Superior temporal gyrus (tissue), 1 donor: ENCODE measurements at regions not wholly inside any gene's neighbourhood (a gene's known extent, or its start where the extent isn't known, plus 50 kb on each side); places are given as distances from the start of the nearest gene placed in this dataset.

Experiments used
- DNase-seq: peaks from one replicate; pipeline ENCODE4 v3.0.0-alpha.2; 2016; ENCODE audit errors: extremely low spot score

GRCh38 chr9:20291201-20291600 lies 331.1 kb downstream of the MLLT3 start:
- no peak for DNase-seq

- DNase-seq, result no peak
Observed at GRCh38 chr9:20290257-20290656, 332.0 kb downstream of the MLLT3 start.

GRCh38 chr9:20289423-20290010 lies 332.8 kb downstream of the MLLT3 start:
- DNase-seq, result no peak

GRCh38 chr9:20286969-20287368 lies 335.3 kb downstream of the MLLT3 start:
- no peak for DNase-seq

GRCh38 chr9:20286154-20286700 lies 336.1 kb downstream of the MLLT3 start:
- DNase-seq, result no peak

- DNase-seq, result no peak
Observed at GRCh38 chr9:20284601-20285289, 337.6 kb downstream of the MLLT3 start.

GRCh38 chr9:20280330-20280729 lies 342.0 kb downstream of the MLLT3 start:
- DNase-seq, result no peak

GRCh38 chr9:20276762-20277161 lies 345.5 kb downstream of the MLLT3 start:
- no peak for DNase-seq

- DNase-seq, result no peak
Observed at GRCh38 chr9:20271723-20272122, 350.6 kb downstream of the MLLT3 start.

- no peak for DNase-seq
Observed at GRCh38 chr9:20271096-20271495, 351.2 kb downstream of the MLLT3 start.

GRCh38 chr9:20270161-20270560 lies 352.1 kb downstream of the MLLT3 start:
- no peak for DNase-seq

- DNase-seq, result no peak
Observed at GRCh38 chr9:20269620-20270019, 352.7 kb downstream of the MLLT3 start.

- DNase-seq, result no peak
Observed at GRCh38 chr9:20264896-20265295, 357.4 kb downstream of the MLLT3 start.

- DNase-seq, result no peak
Observed at GRCh38 chr9:20262611-20263010, 359.7 kb downstream of the MLLT3 start.

- no peak for DNase-seq
Observed at GRCh38 chr9:20256284-20256948, 365.9 kb downstream of the MLLT3 start.

- no peak for DNase-seq
Observed at GRCh38 chr9:20255052-20255451, 367.2 kb downstream of the MLLT3 start.

GRCh38 chr9:20253635-20254034 lies 368.7 kb downstream of the MLLT3 start:
- DNase-seq, result no peak

- DNase-seq, result no peak
Observed at GRCh38 chr9:20252778-20253177, 369.5 kb downstream of the MLLT3 start.

- no peak for DNase-seq
Observed at GRCh38 chr9:20250791-20251190, 371.5 kb downstream of the MLLT3 start.

- no peak for DNase-seq
Observed at GRCh38 chr9:20244271-20244670, 378.0 kb downstream of the MLLT3 start.

GRCh38 chr9:20243841-20244240 lies 378.5 kb downstream of the MLLT3 start:
- DNase-seq, result no peak

GRCh38 chr9:20242510-20243189 lies 379.6 kb downstream of the MLLT3 start:
- no peak for DNase-seq
